H1 (cell line): ENCODE measurements at regions not wholly inside any gene's neighbourhood (a gene's known extent, or its start where the extent isn't known, plus 50 kb on each side); places are given as distances from the start of the nearest gene placed in this dataset.

Experiments used
- ASH2L ChIP-seq: fragments of 200-600, 300-600 bp; sonication (generic); IDR thresholded peaks from one replicate; pipeline ENCODE4 v1.7.1; 2017; ENCODE audit warnings: low read length
- BRCA1 ChIP-seq: IDR thresholded peaks from 2 replicates; pipeline ENCODE4 v1.6.1; 2012; ENCODE audit warnings: low read depth, low read length, improper control_type of control experiment
- CHD1 ChIP-seq: IDR thresholded peaks from 2 replicates; pipeline ENCODE4 v1.6.1; 2012; ENCODE audit warnings: low read depth, low read length, improper control_type of control experiment
- CHD2 ChIP-seq: IDR thresholded peaks from 2 replicates; pipeline ENCODE4 v1.6.1; 2012; ENCODE audit warnings: low read length, improper control_type of control experiment
- JUN ChIP-seq: IDR thresholded peaks from 2 replicates; pipeline ENCODE4 v1.6.1; 2011; ENCODE audit warnings: low read depth, mild to moderate bottlenecking, improper control_type of control experiment, low read length
- SP2 ChIP-seq: IDR thresholded peaks from 2 replicates; pipeline ENCODE4 v1.6.1; 2012; ENCODE audit warnings: mild to moderate bottlenecking, low read length, inconsistent platforms
- TF ChIP-seq, protein P1 (sequence below): IDR thresholded peaks from 2 replicates; pipeline ENCODE4 v1.6.1; 2012; ENCODE audit warnings: inconsistent platforms
- TF ChIP-seq, protein P2 (sequence below): IDR thresholded peaks from 2 replicates; pipeline ENCODE4 v1.6.1; 2011; ENCODE audit warnings: low read length, improper control_type of control experiment

DNA sequence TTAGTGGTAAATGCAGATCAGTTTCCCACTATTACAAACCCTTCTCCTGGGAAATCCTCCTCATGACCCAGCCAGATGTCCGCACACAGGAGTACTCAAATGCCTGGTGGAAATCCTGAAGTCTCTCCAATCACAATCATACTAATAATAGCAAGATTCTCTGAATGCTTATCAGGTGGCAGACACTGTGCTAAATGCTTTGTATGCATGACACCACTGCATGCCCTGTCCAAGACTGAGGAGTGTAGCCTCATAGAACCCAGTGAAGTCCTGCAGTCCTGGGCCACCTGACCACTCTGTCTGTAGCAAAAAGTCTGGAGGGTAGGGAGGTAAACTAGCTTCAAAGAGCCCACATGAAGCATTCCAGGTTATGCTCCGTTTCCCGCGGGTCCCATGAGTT, 434.8 kb upstream of the CHST9 start (continued):
- TF ChIP-seq CHD2 (no peak), CHD1 (no peak), ASH2L (no peak), SP2 (no peak), BRCA1 (no peak), JUN (no peak)
- TF ChIP-seq, protein P1, sequence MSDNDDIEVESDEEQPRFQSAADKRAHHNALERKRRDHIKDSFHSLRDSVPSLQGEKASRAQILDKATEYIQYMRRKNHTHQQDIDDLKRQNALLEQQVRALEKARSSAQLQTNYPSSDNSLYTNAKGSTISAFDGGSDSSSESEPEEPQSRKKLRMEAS = no peak
- TF ChIP-seq, protein P2, sequence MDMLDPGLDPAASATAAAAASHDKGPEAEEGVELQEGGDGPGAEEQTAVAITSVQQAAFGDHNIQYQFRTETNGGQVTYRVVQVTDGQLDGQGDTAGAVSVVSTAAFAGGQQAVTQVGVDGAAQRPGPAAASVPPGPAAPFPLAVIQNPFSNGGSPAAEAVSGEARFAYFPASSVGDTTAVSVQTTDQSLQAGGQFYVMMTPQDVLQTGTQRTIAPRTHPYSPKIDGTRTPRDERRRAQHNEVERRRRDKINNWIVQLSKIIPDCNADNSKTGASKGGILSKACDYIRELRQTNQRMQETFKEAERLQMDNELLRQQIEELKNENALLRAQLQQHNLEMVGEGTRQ = no peak
